ENCODE measurements at regions not wholly inside any gene's neighbourhood (a gene's known extent, or its start where the extent isn't known, plus 50 kb on each side); places are given as distances from the start of the nearest gene placed in this dataset.
"Not testable (repeated sequence)": the region's sequence is repeated elsewhere in the genome, so short reads cannot be mapped to it uniquely, and the experiment has no call there.

GRCh38 chr4:137748616-137749015 lies 216.3 kb upstream of the PCDH18 start:
- H3K27ac Mint-ChIP-seq, result no peak overlapping the region

GRCh38 chr4:137740141-137740540 lies 207.8 kb upstream of the PCDH18 start:
- no peak for ATAC-seq
- no peaks in the 10 kb centered on the region for H3K27me3 Mint-ChIP-seq
- no peaks in the 10 kb centered on the region for H3K4me1 Mint-ChIP-seq
- H3K36me3 Mint-ChIP-seq, result no peaks in the 10 kb centered on the region
- no peak overlapping the region for H3K4me3 Mint-ChIP-seq
- H3K9me3 Mint-ChIP-seq, result no peaks in the 10 kb centered on the region
- H3K27ac Mint-ChIP-seq, result no peak overlapping the region

More at GRCh38 chr4:137748616-137749015, 216.3 kb upstream of the PCDH18 start:
- H3K4me3 Mint-ChIP-seq, result no peak overlapping the region
- no peak for ATAC-seq
- H3K9me3 Mint-ChIP-seq, result peaks cover 2% of the 10 kb centered on the region
- no peaks in the 10 kb centered on the region for H3K36me3 Mint-ChIP-seq
- no peaks in the 10 kb centered on the region for H3K4me1 Mint-ChIP-seq
- H3K27me3 Mint-ChIP-seq, result no peaks in the 10 kb centered on the region

DNA sequence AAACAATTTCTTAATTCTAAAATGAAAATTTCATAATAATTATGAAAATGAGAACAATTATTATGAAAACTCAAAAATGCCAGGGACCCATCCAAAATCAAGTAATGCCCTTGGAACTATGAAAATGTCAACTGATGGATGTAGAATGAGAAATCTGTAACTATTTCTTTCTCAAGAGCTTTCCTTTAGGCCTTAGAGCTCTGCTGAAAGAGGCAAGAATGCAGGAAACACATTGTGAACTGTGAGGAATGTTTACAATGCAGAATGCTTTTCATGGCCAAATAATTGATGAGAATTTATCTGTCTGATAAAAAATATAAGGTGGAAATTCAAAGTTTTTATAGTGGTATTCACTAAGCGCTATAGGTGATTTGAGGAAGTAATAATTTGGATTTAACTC lies 207.1 kb upstream of the PCDH18 start:
- Mint-ChIP-seq H3K9me3 (peaks cover 3% of the 10 kb centered on the region), H3K36me3 (no peaks in the 10 kb centered on the region), H3K4me1 (no peaks in the 10 kb centered on the region), H3K27ac (no peak overlapping the region), H3K4me3 (no peak overlapping the region), H3K27me3 (no peaks in the 10 kb centered on the region)
- ATAC-seq, result no peak

DNA sequence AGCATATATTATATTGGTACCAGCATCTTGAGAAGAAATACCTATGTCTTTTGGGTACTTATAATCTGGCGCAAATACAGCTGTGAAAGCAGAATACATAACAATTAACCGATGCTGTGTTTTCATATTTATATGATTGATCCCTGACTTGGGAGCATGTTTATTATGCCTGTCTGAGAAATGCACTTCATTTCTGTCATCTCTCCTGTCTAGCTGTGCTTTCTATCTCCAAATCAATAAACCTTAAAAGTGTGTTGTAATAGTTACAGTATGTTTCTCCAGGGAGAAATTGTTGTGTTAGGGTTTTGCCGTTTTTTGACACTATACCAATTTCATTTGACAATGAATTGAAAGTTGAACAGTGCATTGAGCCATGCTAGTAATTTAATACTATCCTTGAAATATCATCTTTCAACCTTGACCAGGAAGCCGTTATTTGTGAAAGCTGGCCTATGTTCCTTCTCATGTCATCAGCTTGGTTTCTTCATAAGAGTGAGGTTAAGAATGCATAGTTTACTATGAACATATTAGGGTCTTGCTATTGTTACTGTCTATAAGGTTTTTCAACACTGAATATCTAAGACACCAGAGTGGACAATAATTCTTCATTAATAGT lies 206.2 kb upstream of the PCDH18 start:
- Mint-ChIP-seq H3K27me3 (no peaks in the 10 kb centered on the region), H3K36me3 (no peaks in the 10 kb centered on the region), H3K9me3 (peaks cover 3% of the 10 kb centered on the region), H3K27ac (no peak overlapping the region), H3K4me3 (no peak overlapping the region), H3K4me1 (no peaks in the 10 kb centered on the region)
- no peak for ATAC-seq

DNA sequence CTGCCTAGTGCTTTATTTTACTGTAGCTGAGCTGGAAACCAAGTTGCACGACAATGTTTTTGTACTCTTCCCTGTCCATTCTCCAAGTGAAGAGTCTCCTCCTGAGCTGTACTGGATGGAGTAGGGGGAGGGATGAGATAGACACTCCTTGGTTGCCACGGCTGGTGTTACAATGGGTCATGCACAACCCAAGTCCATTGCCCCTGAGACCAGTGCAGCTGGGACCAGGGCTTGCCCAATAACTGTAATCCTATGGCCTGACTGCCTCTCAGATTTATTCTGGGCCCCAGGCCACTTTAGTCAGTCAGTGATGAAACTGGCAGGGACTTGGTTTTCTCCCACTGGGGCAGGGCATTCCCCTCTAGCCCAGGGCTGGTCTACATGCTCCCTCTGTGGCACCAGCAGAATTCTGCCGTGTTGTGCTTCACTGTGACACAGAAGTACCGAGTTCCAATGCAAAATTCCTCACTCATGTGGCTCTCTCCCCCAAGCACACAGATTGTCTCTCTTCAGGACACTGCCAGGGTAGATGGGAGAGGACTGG lies 203.3 kb upstream of the PCDH18 start:
- ATAC-seq, result peak; percentile 45
- Mint-ChIP-seq H3K27ac (no peak overlapping the region), H3K4me3 (no peak overlapping the region), H3K27me3 (no peaks in the 10 kb centered on the region), H3K36me3 (no peaks in the 10 kb centered on the region), H3K9me3 (peaks cover 9% of the 10 kb centered on the region), H3K4me1 (no peaks in the 10 kb centered on the region)

GRCh38 chr4:137733174-137734141 lies 201.2 kb upstream of the PCDH18 start:
- not testable (repeated sequence) for H3K4me3 Mint-ChIP-seq, H3K27ac Mint-ChIP-seq, ATAC-seq, H3K36me3 Mint-ChIP-seq, H3K27me3 Mint-ChIP-seq, H3K9me3 Mint-ChIP-seq, H3K4me1 Mint-ChIP-seq

DNA sequence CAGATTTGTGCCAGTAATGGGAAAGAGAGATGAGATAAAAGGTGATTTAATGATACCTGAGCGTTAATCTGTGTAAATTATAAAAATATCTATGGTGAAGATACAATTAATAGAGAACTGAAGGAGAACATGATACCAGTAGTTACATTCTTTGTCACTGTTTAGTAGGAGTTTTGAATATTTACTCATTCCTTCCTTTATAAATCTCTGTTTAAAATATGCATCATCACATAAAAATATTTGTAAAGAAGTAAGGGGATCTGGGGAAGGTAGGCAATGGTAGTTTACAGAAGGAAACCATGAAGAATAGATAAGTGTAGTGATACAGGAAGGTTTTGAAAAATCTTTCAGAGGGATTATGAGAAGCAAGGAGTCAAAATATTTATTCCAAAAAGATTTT lies 190.6 kb upstream of the PCDH18 start:
- Mint-ChIP-seq H3K27me3 (no peaks in the 10 kb centered on the region), H3K4me1 (no peaks in the 10 kb centered on the region), H3K9me3 (no peaks in the 10 kb centered on the region), H3K4me3 (no peak overlapping the region), H3K36me3 (no peaks in the 10 kb centered on the region), H3K27ac (no peak overlapping the region)
- ATAC-seq, result no peak

GRCh38 chr4:137711502-137711901 lies 179.2 kb upstream of the PCDH18 start:
- H3K9me3 Mint-ChIP-seq, result peaks cover 3% of the 10 kb centered on the region
- no peak overlapping the region for H3K4me3 Mint-ChIP-seq
- no peaks in the 10 kb centered on the region for H3K4me1 Mint-ChIP-seq
- no peaks in the 10 kb centered on the region for H3K36me3 Mint-ChIP-seq
- no peak overlapping the region for H3K27ac Mint-ChIP-seq
- no peak for ATAC-seq
- no peaks in the 10 kb centered on the region for H3K27me3 Mint-ChIP-seq

GRCh38 chr4:137707626-137708025 lies 175.3 kb upstream of the PCDH18 start:
- H3K9me3 Mint-ChIP-seq, result peaks cover 5% of the 10 kb centered on the region
- ATAC-seq, result no peak
- H3K36me3 Mint-ChIP-seq, result no peaks in the 10 kb centered on the region
- H3K27me3 Mint-ChIP-seq, result no peaks in the 10 kb centered on the region
- H3K4me1 Mint-ChIP-seq, result no peaks in the 10 kb centered on the region
- no peak overlapping the region for H3K27ac Mint-ChIP-seq
- H3K4me3 Mint-ChIP-seq, result no peak overlapping the region

DNA sequence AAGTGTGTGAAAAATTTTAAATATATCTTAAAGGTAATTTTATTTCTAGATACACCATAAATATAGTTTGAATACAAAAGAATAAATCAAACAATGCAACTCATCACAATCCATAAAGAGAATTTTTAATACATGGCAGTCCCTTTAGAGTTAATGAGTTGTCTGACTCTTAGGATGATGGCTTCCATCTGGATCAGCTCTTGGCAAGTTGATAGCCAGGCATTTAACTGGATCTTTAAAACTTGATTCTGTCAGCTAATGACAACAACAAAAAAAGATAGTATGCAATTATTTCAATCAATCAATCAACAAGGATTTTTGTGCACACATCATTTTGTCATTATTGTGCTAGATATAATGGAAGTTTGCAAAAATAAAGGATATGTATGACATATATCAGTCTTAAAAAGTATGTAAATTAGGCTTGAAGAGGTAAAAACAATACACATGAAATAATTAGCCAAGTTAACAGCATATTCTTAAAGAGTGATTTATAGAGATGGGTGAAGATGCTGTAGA lies 174.9 kb upstream of the PCDH18 start:
- Mint-ChIP-seq H3K4me1 (no peaks in the 10 kb centered on the region), H3K36me3 (no peaks in the 10 kb centered on the region), H3K27ac (no peak overlapping the region), H3K9me3 (peaks cover 5% of the 10 kb centered on the region), H3K27me3 (no peaks in the 10 kb centered on the region), H3K4me3 (no peak overlapping the region)
- ATAC-seq, result no peak

DNA sequence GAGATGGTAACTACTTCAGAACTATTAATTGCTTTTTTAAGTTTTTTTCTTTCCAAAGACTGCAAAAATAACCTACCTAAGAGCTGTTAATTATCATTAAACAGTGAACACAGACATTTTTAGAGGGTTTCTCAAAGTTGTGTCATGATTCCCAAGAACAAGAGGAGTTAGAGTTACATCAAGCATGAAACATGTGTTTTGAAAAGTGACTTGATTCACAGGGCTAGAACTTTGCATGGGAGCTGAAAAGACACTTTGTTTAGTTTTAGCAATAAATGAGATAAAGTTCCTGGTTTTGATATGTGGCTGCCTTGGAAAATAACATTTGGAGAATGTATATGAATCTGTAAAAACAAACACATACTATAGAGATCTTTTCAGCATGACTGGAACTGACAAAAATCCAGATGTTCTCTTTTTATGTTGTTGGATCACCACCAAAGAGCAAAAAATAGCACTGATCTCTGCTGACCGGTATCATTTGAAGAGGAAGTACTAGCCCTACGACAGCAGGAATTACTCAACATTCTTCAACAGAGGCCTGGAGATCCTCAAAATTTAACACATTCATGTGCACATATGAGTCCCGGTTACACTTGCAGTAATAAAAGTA lies 173.0 kb upstream of the PCDH18 start:
- Mint-ChIP-seq H3K4me1 (no peaks in the 10 kb centered on the region), H3K9me3 (peaks cover 8% of the 10 kb centered on the region), H3K27me3 (no peaks in the 10 kb centered on the region), H3K36me3 (no peaks in the 10 kb centered on the region), H3K4me3 (no peak overlapping the region), H3K27ac (no peak overlapping the region)
- no peak for ATAC-seq

- no peaks in the 10 kb centered on the region for H3K4me1 Mint-ChIP-seq
- ATAC-seq, result no peak
- H3K27ac Mint-ChIP-seq, result no peak overlapping the region
- no peaks in the 10 kb centered on the region for H3K36me3 Mint-ChIP-seq
- H3K4me3 Mint-ChIP-seq, result no peak overlapping the region
- H3K9me3 Mint-ChIP-seq, result peaks cover 8% of the 10 kb centered on the region
- no peaks in the 10 kb centered on the region for H3K27me3 Mint-ChIP-seq
Measured at GRCh38 chr4:137703195-137703594, 170.9 kb upstream of the PCDH18 start.

- Mint-ChIP-seq H3K9me3 (peaks cover 8% of the 10 kb centered on the region), H3K4me3 (no peak overlapping the region), H3K27ac (no peak overlapping the region), H3K4me1 (no peaks in the 10 kb centered on the region), H3K27me3 (no peaks in the 10 kb centered on the region), H3K36me3 (no peaks in the 10 kb centered on the region)
- no peak for ATAC-seq
Measured at GRCh38 chr4:137702512-137702911, 170.2 kb upstream of the PCDH18 start.

GRCh38 chr4:137701401-137701800 lies 169.1 kb upstream of the PCDH18 start:
- Mint-ChIP-seq H3K27me3 (no peaks in the 10 kb centered on the region), H3K4me3 (no peak overlapping the region), H3K27ac (no peak overlapping the region), H3K4me1 (no peaks in the 10 kb centered on the region), H3K9me3 (peaks cover 11% of the 10 kb centered on the region), H3K36me3 (no peaks in the 10 kb centered on the region)
- ATAC-seq, result no peak

GRCh38 chr4:137700751-137701150 lies 168.5 kb upstream of the PCDH18 start:
- H3K27me3 Mint-ChIP-seq, result no peaks in the 10 kb centered on the region
- H3K9me3 Mint-ChIP-seq, result peaks cover 8% of the 10 kb centered on the region
- no peak for ATAC-seq
- H3K4me1 Mint-ChIP-seq, result no peaks in the 10 kb centered on the region
- H3K36me3 Mint-ChIP-seq, result no peaks in the 10 kb centered on the region
- no peak overlapping the region for H3K27ac Mint-ChIP-seq
- no peak overlapping the region for H3K4me3 Mint-ChIP-seq
